Astrocyte (in vitro differentiated cells and primary cell): ENCODE measurements at regions not wholly inside any gene's neighbourhood (a gene's known extent, or its start where the extent isn't known, plus 50 kb on each side); places are given as distances from the start of the nearest gene placed in this dataset.

Source experiments
- CTCF ChIP-seq: IDR thresholded peaks from 2 replicates; pipeline ENCODE4 v1.5.1; 2011; ENCODE audit warnings: low read depth, mild to moderate bottlenecking, inconsistent platforms, low read length, moderate library complexity; ENCODE audit not compliant: insufficient read depth
- EZH2 ChIP-seq: IDR thresholded peaks from 2 replicates; pipeline ENCODE4 v1.6.1; 2012; ENCODE audit warnings: mild to moderate bottlenecking, low read length, inconsistent platforms; ENCODE audit not compliant: insufficient read depth

GRCh38 chr9:85332487-85332886 lies 409.3 kb downstream of the AGTPBP1 start:
- peak; percentile 8 for TF ChIP-seq CTCF
- TF ChIP-seq EZH2, result no peak
